ENCODE measurements at regions not wholly inside any gene's neighbourhood (a gene's known extent, or its start where the extent isn't known, plus 50 kb on each side); places are given as distances from the start of the nearest gene placed in this dataset.

DNA sequence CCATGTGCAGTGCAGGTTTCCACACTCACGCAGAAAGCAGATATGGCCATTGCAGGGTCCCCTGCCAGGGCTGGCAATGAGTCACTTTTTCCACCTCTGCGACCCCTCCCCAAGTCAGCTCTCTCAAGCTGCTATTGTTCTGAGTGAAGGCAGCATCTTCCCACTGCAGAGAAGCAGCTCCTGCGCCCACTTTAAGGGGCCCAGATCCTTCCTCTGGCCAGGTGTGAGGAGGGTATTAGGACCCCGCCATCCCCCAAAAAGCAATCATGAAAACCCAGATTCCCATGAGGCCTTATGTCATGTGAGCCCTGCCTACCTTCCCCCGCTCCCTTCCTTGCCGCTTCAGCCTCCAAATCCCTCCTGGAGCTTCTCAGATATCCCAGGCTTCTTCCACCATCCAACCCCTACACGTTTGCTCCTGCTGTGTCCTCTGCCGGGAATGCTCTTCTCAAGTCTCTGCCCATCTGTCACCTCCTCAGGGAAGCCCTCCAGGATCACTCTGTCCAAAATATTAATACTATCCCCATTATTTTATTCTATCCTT is 220.3 kb downstream of the NFATC2 start:
- H3K4me2 ChIP-seq (ENCODE audit: extremely low read depth, insufficient read depth, low read length) = no peak overlapping the region
- no peak for DNase-seq (ENCODE audit: low read depth in 2 of 2)
- no peaks in the 10 kb centered on the region for H3K27me3 ChIP-seq (ENCODE audit: control insufficient read depth, insufficient read depth, low read length)
- TF ChIP-seq, protein P1, sequence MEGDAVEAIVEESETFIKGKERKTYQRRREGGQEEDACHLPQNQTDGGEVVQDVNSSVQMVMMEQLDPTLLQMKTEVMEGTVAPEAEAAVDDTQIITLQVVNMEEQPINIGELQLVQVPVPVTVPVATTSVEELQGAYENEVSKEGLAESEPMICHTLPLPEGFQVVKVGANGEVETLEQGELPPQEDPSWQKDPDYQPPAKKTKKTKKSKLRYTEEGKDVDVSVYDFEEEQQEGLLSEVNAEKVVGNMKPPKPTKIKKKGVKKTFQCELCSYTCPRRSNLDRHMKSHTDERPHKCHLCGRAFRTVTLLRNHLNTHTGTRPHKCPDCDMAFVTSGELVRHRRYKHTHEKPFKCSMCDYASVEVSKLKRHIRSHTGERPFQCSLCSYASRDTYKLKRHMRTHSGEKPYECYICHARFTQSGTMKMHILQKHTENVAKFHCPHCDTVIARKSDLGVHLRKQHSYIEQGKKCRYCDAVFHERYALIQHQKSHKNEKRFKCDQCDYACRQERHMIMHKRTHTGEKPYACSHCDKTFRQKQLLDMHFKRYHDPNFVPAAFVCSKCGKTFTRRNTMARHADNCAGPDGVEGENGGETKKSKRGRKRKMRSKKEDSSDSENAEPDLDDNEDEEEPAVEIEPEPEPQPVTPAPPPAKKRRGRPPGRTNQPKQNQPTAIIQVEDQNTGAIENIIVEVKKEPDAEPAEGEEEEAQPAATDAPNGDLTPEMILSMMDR (conservative IDR thresholded peaks at IDR 0.05 in 1 of 2, IDR thresholded peaks at IDR 0.05 in 1 of 2; ENCODE audit: low read depth in 1 of 2, low read length in 2 of 2) = no peak
- no peak for TF ChIP-seq EZH2 (IDR thresholded peaks at IDR 0.05; ENCODE audit: low read length, missing control alignments)
- no peaks in the 10 kb centered on the region for H4K20me1 ChIP-seq (ENCODE audit: control insufficient read depth, extremely low read depth, insufficient read depth, low read length)
- H3K9me3 ChIP-seq (ENCODE audit: control insufficient read depth, insufficient read depth, low read depth, low read length) = no peaks in the 10 kb centered on the region
- H3K4me3 ChIP-seq (replicated peaks in 1 of 4; ENCODE audit: control extremely low read depth in 1 of 4, insufficient read depth in 1 of 4, low read depth in 3 of 4, low read length in 4 of 4) = no peak overlapping the region
- H2AFZ ChIP-seq (ENCODE audit: low read length) = no peak overlapping the region
- H3K4me1 ChIP-seq (ENCODE audit: control insufficient read depth, extremely low read depth, insufficient read depth, low read length) = peaks cover 3% of the 10 kb centered on the region
- no peak overlapping the region for H3K9ac ChIP-seq (ENCODE audit: insufficient read depth, low read length)
- no peaks in the 10 kb centered on the region for H3K36me3 ChIP-seq (ENCODE audit: control insufficient read depth, insufficient read depth, low read length)
- H3K27ac ChIP-seq (ENCODE audit: insufficient read depth, low read length) = no peak overlapping the region
- H3K79me2 ChIP-seq (ENCODE audit: control insufficient read depth, insufficient read depth, low read length) = no peaks in the 10 kb centered on the region

DNA sequence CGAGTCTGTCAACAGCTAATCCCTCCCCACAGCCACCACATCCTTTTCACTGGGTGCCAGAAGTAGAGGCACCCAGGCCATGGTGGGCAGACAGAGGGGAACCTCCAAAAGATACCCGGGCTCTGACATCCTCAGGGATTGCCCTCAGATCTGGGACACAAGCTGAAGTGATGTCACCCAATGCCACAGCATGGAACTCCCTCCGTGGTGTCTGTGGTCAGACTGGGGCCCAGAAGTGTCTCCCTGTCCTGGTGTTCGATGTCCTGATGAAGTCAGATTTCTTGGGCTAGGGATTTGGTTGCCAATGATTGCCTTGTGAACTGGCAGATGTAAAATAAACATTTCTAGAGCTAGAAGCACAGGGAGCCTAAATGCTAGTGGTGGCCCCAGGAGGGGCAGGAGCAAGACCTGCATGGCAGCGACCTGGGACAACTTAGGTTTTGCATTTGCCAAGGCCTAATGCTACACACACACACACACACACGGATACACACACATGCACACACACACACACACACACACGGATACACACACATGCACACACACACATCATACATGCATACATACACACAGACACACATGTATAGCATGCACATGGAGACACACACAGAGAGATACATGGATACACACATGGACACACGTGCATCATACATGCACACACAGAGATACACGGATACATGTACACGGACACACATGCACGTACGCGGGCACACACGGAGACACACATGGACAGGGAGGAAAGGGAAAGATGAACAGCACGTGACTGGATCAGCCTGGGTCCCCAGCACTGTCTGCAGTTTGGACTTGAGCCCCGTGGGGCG is 221.0 kb downstream of the NFATC2 start:
- no peak for DNase-seq (ENCODE audit: low read depth in 2 of 2)
- H4K20me1 ChIP-seq (ENCODE audit: control insufficient read depth, extremely low read depth, insufficient read depth, low read length) = no peaks in the 10 kb centered on the region
- no peak overlapping the region for H2AFZ ChIP-seq (ENCODE audit: low read length)
- no peaks in the 10 kb centered on the region for H3K27me3 ChIP-seq (ENCODE audit: control insufficient read depth, insufficient read depth, low read length)
- no peaks in the 10 kb centered on the region for H3K4me1 ChIP-seq (ENCODE audit: control insufficient read depth, extremely low read depth, insufficient read depth, low read length)
- H3K9ac ChIP-seq (ENCODE audit: insufficient read depth, low read length) = no peak overlapping the region
- no peaks in the 10 kb centered on the region for H3K79me2 ChIP-seq (ENCODE audit: control insufficient read depth, insufficient read depth, low read length)
- H3K36me3 ChIP-seq (ENCODE audit: control insufficient read depth, insufficient read depth, low read length) = no peaks in the 10 kb centered on the region
- TF ChIP-seq, protein P1 (conservative IDR thresholded peaks at IDR 0.05 in 1 of 2, IDR thresholded peaks at IDR 0.05 in 1 of 2; ENCODE audit: low read depth in 1 of 2, low read length in 2 of 2) = no peak
- TF ChIP-seq EZH2 (IDR thresholded peaks at IDR 0.05; ENCODE audit: low read length, missing control alignments) = no peak
- H3K27ac ChIP-seq (ENCODE audit: insufficient read depth, low read length) = no peak overlapping the region
- no peaks in the 10 kb centered on the region for H3K9me3 ChIP-seq (ENCODE audit: control insufficient read depth, insufficient read depth, low read depth, low read length)
- no peak overlapping the region for H3K4me3 ChIP-seq (replicated peaks in 1 of 4; ENCODE audit: control extremely low read depth in 1 of 4, insufficient read depth in 1 of 4, low read depth in 3 of 4, low read length in 4 of 4)
- no peak overlapping the region for H3K4me2 ChIP-seq (ENCODE audit: extremely low read depth, insufficient read depth, low read length)

DNA sequence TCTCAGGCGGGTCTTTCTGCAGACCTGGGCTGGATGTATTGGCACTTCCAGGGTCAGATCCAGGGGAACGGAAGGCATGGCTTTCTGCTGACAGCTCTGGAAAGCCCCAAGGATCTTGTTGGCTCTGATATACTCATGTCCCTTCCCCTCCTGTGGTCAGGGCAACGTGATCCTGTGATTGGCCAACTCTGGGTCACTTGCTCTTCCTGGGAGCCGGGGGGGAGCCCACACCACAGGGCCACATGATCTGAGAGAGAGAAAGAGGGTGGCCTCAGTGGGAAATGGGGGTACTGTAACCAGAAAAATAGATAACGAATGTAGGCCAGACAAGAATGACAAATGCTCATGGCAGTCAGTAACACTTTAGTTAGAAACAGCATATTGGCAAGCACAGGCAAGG is 223.0 kb downstream of the NFATC2 start:
- no peaks in the 10 kb centered on the region for H3K27me3 ChIP-seq (ENCODE audit: control insufficient read depth, insufficient read depth, low read length)
- no peak for TF ChIP-seq EZH2 (IDR thresholded peaks at IDR 0.05; ENCODE audit: low read length, missing control alignments)
- TF ChIP-seq, protein P1 (conservative IDR thresholded peaks at IDR 0.05 in 1 of 2, IDR thresholded peaks at IDR 0.05 in 1 of 2; ENCODE audit: low read depth in 1 of 2, low read length in 2 of 2) = no peak
- H3K79me2 ChIP-seq (ENCODE audit: control insufficient read depth, insufficient read depth, low read length) = no peaks in the 10 kb centered on the region
- H3K36me3 ChIP-seq (ENCODE audit: control insufficient read depth, insufficient read depth, low read length) = no peaks in the 10 kb centered on the region
- no peaks in the 10 kb centered on the region for H4K20me1 ChIP-seq (ENCODE audit: control insufficient read depth, extremely low read depth, insufficient read depth, low read length)
- H3K4me2 ChIP-seq (ENCODE audit: extremely low read depth, insufficient read depth, low read length) = no peak overlapping the region
- H3K9ac ChIP-seq (ENCODE audit: insufficient read depth, low read length) = no peak overlapping the region
- no peak overlapping the region for H2AFZ ChIP-seq (ENCODE audit: low read length)
- no peak overlapping the region for H3K4me3 ChIP-seq (replicated peaks in 1 of 4; ENCODE audit: control extremely low read depth in 1 of 4, insufficient read depth in 1 of 4, low read depth in 3 of 4, low read length in 4 of 4)
- H3K4me1 ChIP-seq (ENCODE audit: control insufficient read depth, extremely low read depth, insufficient read depth, low read length) = no peaks in the 10 kb centered on the region
- no peaks in the 10 kb centered on the region for H3K9me3 ChIP-seq (ENCODE audit: control insufficient read depth, insufficient read depth, low read depth, low read length)
- DNase-seq (ENCODE audit: low read depth in 2 of 2) = no peak
- no peak overlapping the region for H3K27ac ChIP-seq (ENCODE audit: insufficient read depth, low read length)

Data from fibroblast of lung (primary cell).